ENCODE measurements at regions not wholly inside any gene's neighbourhood (a gene's known extent, or its start where the extent isn't known, plus 50 kb on each side); places are given as distances from the start of the nearest gene placed in this dataset.

DNA sequence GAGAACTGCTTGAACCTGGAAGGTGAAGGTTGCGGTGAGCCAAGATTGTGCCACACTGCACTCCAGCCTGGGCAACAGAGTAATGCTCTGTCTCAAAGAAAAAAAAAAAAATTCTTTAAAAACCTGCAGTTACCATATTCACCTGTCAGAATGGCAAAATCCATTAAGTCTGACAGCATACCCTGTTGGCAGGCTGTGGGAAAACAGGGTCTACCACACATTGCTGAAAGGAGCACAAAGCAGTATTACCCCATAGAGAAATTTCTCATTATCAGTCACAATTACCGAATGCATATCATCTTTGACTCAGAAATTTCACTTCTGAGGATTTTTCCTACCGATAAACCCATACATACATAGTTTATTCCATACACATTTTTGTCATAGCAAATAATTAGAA lies 264.1 kb upstream of the SLCO3A1 start:
- H3K27me3 ChIP-seq: no peaks in the 10 kb centered on the region
- TF ChIP-seq, protein P1, sequence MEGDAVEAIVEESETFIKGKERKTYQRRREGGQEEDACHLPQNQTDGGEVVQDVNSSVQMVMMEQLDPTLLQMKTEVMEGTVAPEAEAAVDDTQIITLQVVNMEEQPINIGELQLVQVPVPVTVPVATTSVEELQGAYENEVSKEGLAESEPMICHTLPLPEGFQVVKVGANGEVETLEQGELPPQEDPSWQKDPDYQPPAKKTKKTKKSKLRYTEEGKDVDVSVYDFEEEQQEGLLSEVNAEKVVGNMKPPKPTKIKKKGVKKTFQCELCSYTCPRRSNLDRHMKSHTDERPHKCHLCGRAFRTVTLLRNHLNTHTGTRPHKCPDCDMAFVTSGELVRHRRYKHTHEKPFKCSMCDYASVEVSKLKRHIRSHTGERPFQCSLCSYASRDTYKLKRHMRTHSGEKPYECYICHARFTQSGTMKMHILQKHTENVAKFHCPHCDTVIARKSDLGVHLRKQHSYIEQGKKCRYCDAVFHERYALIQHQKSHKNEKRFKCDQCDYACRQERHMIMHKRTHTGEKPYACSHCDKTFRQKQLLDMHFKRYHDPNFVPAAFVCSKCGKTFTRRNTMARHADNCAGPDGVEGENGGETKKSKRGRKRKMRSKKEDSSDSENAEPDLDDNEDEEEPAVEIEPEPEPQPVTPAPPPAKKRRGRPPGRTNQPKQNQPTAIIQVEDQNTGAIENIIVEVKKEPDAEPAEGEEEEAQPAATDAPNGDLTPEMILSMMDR (IDR thresholded peaks at IDR 0.05; ENCODE audit: low read depth, low read length): peak; percentile 43

DNA sequence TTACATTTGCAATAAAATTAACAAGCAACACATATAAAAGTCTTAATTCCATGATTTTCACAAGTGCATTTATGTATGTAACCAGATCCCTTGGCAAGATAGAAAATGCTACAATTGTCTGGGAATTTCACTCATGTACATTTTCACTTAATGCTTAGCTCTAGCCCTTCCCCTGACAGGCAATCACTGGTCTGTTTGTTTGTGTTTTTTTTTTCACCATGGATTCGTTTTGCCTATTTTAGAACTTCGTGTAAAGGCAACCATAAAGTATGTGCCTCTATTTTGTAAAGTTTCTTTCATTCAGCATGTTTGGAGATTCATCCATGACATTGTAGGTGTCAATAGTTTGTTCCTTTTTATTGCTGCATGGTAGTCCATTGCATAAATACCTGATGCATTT lies 260.9 kb upstream of the SLCO3A1 start:
- H3K4me3 ChIP-seq (ENCODE audit: low read depth, low read length): no peak overlapping the region
- 0 out of 2 replicates have a peak, but pooled peaks cover 2% of the 10 kb centered on the region for H3K27me3 ChIP-seq
- no peaks in the 10 kb centered on the region for H3K36me3 ChIP-seq
- no peak for DNase-seq
- TF ChIP-seq, protein P1 (IDR thresholded peaks at IDR 0.05; ENCODE audit: low read depth, low read length): no peak
- no peaks in the 10 kb centered on the region for H3K4me1 ChIP-seq
- H3K9me3 ChIP-seq: no peaks in the 10 kb centered on the region

More for the DNA sequence above, 264.1 kb upstream of the SLCO3A1 start:
- no peaks in the 10 kb centered on the region for H3K36me3 ChIP-seq
- no peaks in the 10 kb centered on the region for H3K9me3 ChIP-seq
- DNase-seq: no peak
- H3K4me3 ChIP-seq (ENCODE audit: low read depth, low read length): no peak overlapping the region
- H3K4me1 ChIP-seq: no peaks in the 10 kb centered on the region

DNA sequence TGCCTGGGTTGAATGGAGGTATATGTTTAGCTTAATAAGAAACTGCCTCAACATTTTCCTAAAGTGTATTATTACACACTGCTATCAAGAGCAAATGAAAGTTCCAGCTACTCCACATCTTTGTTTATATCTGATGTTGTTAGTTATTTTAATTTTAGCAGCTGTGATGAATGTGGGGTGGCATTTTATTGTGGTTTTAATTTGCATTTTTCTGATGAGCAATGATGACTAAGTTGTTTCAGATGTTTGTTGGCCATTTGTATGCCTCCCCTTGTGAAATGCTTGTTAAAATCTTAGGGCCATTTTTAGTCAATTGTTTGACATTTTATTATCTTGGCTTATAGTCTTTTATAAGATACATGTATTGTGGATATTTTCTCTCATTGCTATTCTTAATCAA lies 260.4 kb upstream of the SLCO3A1 start:
- TF ChIP-seq, protein P1 (IDR thresholded peaks at IDR 0.05; ENCODE audit: low read depth, low read length): no peak

DNA sequence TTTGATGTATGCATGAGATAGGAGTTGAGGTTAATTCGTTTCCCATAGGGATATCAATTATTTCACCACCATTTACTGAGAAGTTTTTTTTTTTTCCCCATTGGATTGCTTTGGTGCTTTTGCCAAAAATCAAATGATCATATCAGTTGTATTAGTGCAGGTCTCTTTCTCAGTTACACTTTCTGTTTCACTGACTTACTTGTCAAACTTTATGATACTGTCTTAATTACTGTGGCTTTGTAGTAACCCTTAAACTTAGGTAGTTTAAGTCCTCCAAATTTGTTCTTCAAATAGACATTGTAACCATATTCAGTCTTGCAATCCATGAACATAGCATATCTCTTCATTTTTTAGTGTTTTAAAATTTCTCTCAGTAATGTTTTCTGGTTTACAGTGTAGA lies 259.9 kb upstream of the SLCO3A1 start:
- H3K27me3 ChIP-seq: peaks cover 4% of the 10 kb centered on the region; the same call in 1 of the 2 replicates
- TF ChIP-seq, protein P1 (IDR thresholded peaks at IDR 0.05; ENCODE audit: low read depth, low read length): no peak
- no peaks in the 10 kb centered on the region for H3K36me3 ChIP-seq

More for the DNA sequence above, 260.4 kb upstream of the SLCO3A1 start:
- H3K9me3 ChIP-seq: no peaks in the 10 kb centered on the region
- no peaks in the 10 kb centered on the region for H3K4me1 ChIP-seq
- H3K4me3 ChIP-seq (ENCODE audit: low read depth, low read length): no peak overlapping the region
- no peaks in the 10 kb centered on the region for H3K36me3 ChIP-seq
- peaks cover 2% of the 10 kb centered on the region; the same call in 1 of the 2 replicates for H3K27me3 ChIP-seq
- no peak for DNase-seq

DNA sequence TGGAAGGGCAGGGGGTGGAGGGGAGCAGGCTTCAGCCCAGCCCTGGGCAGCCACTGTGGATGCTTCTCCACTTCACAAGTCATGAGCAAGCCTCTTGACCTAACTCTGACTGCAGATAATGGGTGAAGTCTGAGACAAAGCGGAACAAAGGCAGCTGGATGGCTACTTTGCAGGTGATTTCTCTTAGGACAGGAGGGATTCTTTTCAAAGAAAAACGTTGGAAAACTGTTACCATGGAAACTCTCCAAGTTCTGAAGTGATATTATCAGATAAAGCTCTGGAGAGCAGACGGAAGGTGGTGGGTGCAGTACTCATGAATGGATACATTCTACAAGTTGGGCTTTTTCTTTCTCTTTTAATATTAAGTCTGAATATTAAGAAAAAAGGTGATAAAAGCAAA lies 254.2 kb upstream of the SLCO3A1 start:
- DNase-seq: no peak
- Histone ChIP-seq H3K4me1 (no peaks in the 10 kb centered on the region), H3K4me3 (ENCODE audit: low read depth, low read length) (no peak overlapping the region), H3K27me3 (peaks cover 11% of the 10 kb centered on the region; the same call in 1 of the 2 replicates), H3K9me3 (no peaks in the 10 kb centered on the region), H3K36me3 (no peaks in the 10 kb centered on the region)
- TF ChIP-seq, protein P1 (IDR thresholded peaks at IDR 0.05; ENCODE audit: low read depth, low read length): no peak

More for the DNA sequence above, 259.9 kb upstream of the SLCO3A1 start:
- DNase-seq: no peak
- Histone ChIP-seq H3K4me3 (ENCODE audit: low read depth, low read length) (no peak overlapping the region), H3K4me1 (no peaks in the 10 kb centered on the region), H3K9me3 (no peaks in the 10 kb centered on the region)

DNA sequence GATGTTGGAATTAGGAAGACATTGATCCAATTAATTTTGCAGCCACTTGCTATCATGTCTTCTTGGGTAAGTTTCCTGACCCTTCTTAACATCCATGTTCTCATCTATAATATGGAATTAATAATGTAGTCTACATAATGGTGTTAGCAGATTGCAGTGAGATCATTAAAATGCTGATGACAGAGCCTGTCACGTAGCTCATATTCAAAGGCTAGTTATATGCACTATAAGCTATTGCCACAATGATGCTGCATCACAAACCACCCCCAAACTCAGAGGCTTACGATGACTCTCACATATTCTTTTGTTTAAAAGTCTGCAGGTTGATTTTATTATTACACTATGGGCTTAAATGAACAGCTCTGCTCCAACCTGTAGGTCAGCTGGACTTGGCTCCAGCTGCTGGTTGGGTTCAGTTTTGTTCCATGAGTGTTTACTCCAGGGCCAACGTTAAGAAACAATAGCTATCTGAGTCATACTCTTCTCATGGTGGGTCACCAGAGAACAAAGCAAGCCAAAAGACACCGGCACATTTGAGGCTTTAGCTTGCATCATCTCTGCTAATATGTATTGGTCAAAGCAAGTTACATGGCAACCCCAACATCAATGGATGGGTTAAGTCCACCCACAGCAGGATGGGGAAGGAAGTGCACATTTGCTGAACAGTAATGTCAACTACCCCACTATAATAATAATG lies 250.0 kb upstream of the SLCO3A1 start:
- Histone ChIP-seq H3K9me3 (no peaks in the 10 kb centered on the region), H3K4me1 (no peaks in the 10 kb centered on the region), H3K4me3 (ENCODE audit: low read depth, low read length) (no peak overlapping the region), H3K36me3 (no peaks in the 10 kb centered on the region), H3K27me3 (peaks cover 8% of the 10 kb centered on the region; the same call in 1 of the 2 replicates)
- TF ChIP-seq, protein P1 (IDR thresholded peaks at IDR 0.05; ENCODE audit: low read depth, low read length): no peak
- no peak for DNase-seq
